GM13976 (cell line): ENCODE measurements at regions not wholly inside any gene's neighbourhood (a gene's known extent, or its start where the extent isn't known, plus 50 kb on each side); places are given as distances from the start of the nearest gene placed in this dataset.
A peak's percentile ranks its signal among the peaks of the same experiment; 100 is the strongest.

Source experiments
- DNase-seq: peaks from one replicate; pipeline ENCODE4 v3.0.0; 2012; ENCODE audit warnings: low spot score
- in situ Hi-C: fragments of 300-500 bp; cut with MboI; formaldehyde crosslinking; loops from one replicate; pipeline ENCODE4 v1.12.0; 2022; ENCODE audit warnings: low sequenced_read_pairs, mixed read lengths, inconsistent platforms; ENCODE audit not compliant: unreplicated experiment
- TF ChIP-seq, protein P1 (sequence below): IDR thresholded peaks from 2 replicates; pipeline ENCODE4 v1.5.1; 2012; ENCODE audit warnings: borderline replicate concordance, mild to moderate bottlenecking; ENCODE audit not compliant: insufficient read depth; ENCODE audit errors: extremely low read depth, missing control alignments, control extremely low read depth

DNA sequence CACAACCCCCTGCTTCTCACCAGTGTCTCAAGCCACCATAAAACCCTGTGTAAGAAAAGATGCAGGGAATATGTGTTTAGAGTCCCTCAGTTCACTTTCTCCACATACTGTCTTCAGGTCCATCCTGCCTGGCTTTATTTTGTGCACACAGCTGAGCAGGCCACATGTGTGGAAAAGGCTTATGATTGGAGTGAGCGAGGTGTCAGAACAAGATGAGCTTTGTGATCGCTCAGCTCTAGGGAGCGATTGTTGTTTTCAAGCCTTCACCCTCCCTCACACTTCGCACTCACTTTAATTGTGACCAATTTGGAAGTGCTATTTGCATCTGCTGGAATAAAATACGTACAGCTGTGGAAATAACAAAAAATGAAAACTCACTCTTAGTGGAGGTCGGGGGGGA lies 931.1 kb upstream of the TENM4 start:
- TF ChIP-seq, protein P1, sequence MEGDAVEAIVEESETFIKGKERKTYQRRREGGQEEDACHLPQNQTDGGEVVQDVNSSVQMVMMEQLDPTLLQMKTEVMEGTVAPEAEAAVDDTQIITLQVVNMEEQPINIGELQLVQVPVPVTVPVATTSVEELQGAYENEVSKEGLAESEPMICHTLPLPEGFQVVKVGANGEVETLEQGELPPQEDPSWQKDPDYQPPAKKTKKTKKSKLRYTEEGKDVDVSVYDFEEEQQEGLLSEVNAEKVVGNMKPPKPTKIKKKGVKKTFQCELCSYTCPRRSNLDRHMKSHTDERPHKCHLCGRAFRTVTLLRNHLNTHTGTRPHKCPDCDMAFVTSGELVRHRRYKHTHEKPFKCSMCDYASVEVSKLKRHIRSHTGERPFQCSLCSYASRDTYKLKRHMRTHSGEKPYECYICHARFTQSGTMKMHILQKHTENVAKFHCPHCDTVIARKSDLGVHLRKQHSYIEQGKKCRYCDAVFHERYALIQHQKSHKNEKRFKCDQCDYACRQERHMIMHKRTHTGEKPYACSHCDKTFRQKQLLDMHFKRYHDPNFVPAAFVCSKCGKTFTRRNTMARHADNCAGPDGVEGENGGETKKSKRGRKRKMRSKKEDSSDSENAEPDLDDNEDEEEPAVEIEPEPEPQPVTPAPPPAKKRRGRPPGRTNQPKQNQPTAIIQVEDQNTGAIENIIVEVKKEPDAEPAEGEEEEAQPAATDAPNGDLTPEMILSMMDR = no peak
- DNase-seq = no peak
- in situ Hi-C loops = no loop called here

GRCh38 chr11:80365980-80366379 lies 925.1 kb upstream of the TENM4 start:
- no peak for DNase-seq
- TF ChIP-seq, protein P1 = no peak
- in situ Hi-C loops = no loop called here

DNA sequence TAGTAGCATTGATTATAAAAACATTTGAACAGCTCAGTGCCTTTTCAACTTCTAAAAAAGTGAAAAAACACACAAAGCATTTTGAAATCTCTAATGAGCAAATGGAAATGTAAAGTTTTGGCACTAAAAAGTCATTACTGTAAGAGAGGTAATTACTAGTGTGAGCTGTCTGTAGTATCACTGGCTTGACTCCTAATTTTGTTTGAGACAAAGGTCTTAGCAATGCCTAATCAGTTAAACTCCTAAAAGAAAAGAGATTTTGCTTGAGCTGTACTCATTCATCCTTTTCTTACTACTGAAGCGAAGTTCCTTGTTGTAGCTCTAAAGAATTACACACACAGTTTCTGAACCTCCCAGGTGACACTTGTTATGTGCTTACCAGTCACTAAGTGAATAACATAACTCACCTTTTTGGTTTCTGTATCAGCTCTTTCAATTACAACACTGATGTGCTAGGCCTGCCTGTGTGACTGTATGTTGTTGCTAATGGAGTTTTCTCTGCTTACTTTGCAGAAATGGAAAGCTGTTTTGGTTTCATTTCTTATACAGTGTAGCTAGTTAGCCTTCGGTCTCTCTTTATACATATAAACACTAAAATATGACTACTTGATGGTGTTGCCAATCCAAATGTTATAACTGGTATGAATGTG lies 924.4 kb upstream of the TENM4 start:
- DNase-seq = peak; percentile 3
- in situ Hi-C loops = no loop called here
- TF ChIP-seq, protein P1 = no peak

DNA sequence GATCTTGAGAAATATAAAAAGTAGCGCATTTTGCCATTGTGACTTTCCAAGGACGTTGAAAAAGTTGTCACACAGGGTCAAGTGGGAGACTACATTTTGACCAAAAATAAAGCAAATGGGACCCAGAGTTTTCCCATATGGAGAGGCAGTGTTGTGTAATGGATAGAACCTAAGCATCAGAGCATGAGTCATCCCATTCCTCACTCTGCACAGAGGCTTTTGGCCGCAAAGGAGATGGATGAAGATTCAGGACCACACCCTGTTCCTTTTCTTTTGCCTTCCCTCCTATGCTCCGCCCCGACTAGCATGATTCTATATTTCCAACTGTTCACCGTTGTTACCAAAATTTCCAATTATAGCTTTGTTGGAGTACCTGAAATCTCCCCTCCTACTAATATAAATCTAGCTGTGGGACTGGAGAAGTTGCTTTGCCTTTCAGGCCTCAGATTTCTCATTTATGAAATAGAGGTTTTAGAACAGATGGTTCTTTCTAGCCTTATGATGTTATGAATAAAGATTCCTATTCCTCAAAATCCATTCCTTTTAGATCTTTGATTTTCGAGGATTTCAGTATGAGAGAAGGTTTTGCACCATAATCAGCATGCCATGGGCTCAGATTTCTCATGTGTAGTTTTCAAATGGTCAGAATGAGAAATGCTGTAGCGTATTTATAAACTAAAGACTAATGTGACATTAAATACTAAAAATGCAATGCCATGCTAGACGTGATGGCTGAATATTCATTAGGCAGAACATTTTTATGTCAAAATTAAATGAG lies 921.9 kb upstream of the TENM4 start:
- TF ChIP-seq, protein P1 = no peak
- in situ Hi-C loops = no loop called here
- DNase-seq = no peak

- in situ Hi-C loops = no loop called here
- DNase-seq = no peak
- TF ChIP-seq, protein P1 = no peak
These were observed 914.4 kb upstream of the TENM4 start for GRCh38 chr11:80355251-80355650.

- no peak for DNase-seq
- TF ChIP-seq, protein P1 = no peak
- in situ Hi-C loops = no loop called here
These were observed 909.7 kb upstream of the TENM4 start for GRCh38 chr11:80350541-80350940.
